GM12865 (cell line): ENCODE measurements at regions not wholly inside any gene's neighbourhood (a gene's known extent, or its start where the extent isn't known, plus 50 kb on each side); places are given as distances from the start of the nearest gene placed in this dataset.

Source experiments
- DNase-seq: peaks from one replicate; pipeline ENCODE4 v3.0.0; 2010; ENCODE audit warnings: low read depth
- H3K4me3 ChIP-seq: 2 replicates; pipeline ENCODE4 v1.5.1; 2011; ENCODE audit warnings: mild to moderate bottlenecking, low read depth, low read length, control low read depth
- CTCF ChIP-seq: IDR thresholded peaks from 2 replicates; pipeline ENCODE4 v1.5.1; 2011; ENCODE audit warnings: low read length, control low read depth, low read depth, inconsistent platforms; ENCODE audit not compliant: insufficient read depth; ENCODE audit errors: missing control alignments

- H3K4me3 ChIP-seq = no peak overlapping the region
- no peak for DNase-seq
- TF ChIP-seq CTCF = no peak
Observed at GRCh38 chr7:41825927-41826480, 123.1 kb upstream of the INHBA start.

GRCh38 chr7:41824284-41824683 is 121.4 kb upstream of the INHBA start:
- TF ChIP-seq CTCF = no peak
- DNase-seq = peak; percentile 13

GRCh38 chr7:41822259-41822817 is 119.4 kb upstream of the INHBA start:
- DNase-seq = no peak
- no peak for TF ChIP-seq CTCF
- no peak overlapping the region for H3K4me3 ChIP-seq

More at GRCh38 chr7:41824284-41824683, 121.4 kb upstream of the INHBA start:
- no peak overlapping the region for H3K4me3 ChIP-seq

- DNase-seq = no peak
- no peak overlapping the region for H3K4me3 ChIP-seq
- no peak for TF ChIP-seq CTCF
Observed at GRCh38 chr7:41821521-41822213, 118.8 kb upstream of the INHBA start.

- DNase-seq = no peak
Observed at GRCh38 chr7:41820111-41820671, 117.3 kb upstream of the INHBA start.

GRCh38 chr7:41819645-41820044 is 116.8 kb upstream of the INHBA start:
- no peak for DNase-seq
- H3K4me3 ChIP-seq = no peak overlapping the region
- TF ChIP-seq CTCF = no peak

More at GRCh38 chr7:41820111-41820671, 117.3 kb upstream of the INHBA start:
- no peak for TF ChIP-seq CTCF
- no peak overlapping the region for H3K4me3 ChIP-seq
